Tibial nerve (tissue), 4 donors: ENCODE measurements at regions not wholly inside any gene's neighbourhood (a gene's known extent, or its start where the extent isn't known, plus 50 kb on each side); places are given as distances from the start of the nearest gene placed in this dataset.

Source experiments
- DNase-seq, 2 donors: peaks; one replicate each; pipeline ENCODE4 v3.0.0-alpha.2; 2019; ENCODE audit warnings: low spot score in 2 of 2
- H3K27ac ChIP-seq, 4 donors: fragments of 200-600 bp; sonication (generic) in 3 of 4; one replicate each; pipeline ENCODE4 v1.5.1; 2017 to 2019; ENCODE audit warnings: mild to moderate bottlenecking in 1 of 4
- H3K27me3 ChIP-seq, 2 donors: fragments of 200-600 bp; sonication (generic) in 1 of 2; one replicate each; pipeline versions ENCODE4 v1.5.1 to v1.6.0; 2017 to 2019
- H3K36me3 ChIP-seq, 3 donors: fragments of 200-600 bp; sonication (generic); one replicate each; pipeline ENCODE4 v1.5.1; 2018 to 2019
- H3K4me1 ChIP-seq, 4 donors: fragments of 200-600 bp; sonication (generic) in 3 of 4; one replicate each; pipeline ENCODE4 v1.5.1; 2017 to 2019
- H3K4me3 ChIP-seq, 4 donors: fragments of 200-600 bp; sonication (generic) in 3 of 4; one replicate each; pipeline ENCODE4 v1.5.1; 2017 to 2019; ENCODE audit warnings: mild to moderate bottlenecking in 1 of 4, moderate library complexity in 1 of 4
- H3K9me3 ChIP-seq, 4 donors: fragments of 200-600 bp; sonication (generic) in 3 of 4; one replicate each; pipeline ENCODE4 v1.5.1; 2017 to 2019
- EP300 ChIP-seq, 2 donors: sonication (generic); formaldehyde crosslinking; IDR thresholded peaks; one replicate each; pipeline ENCODE4 v1.6.1; 2017; ENCODE audit warnings: antibody characterized with exemption in 2 of 2, mild to moderate bottlenecking in 1 of 2
- POLR2A ChIP-seq, 2 donors: fragments of 450-650 bp; IDR thresholded peaks; one replicate each; pipeline ENCODE4 v1.6.1; 2017; ENCODE audit warnings: antibody characterized with exemption in 2 of 2, mild to moderate bottlenecking in 2 of 2, moderate library complexity in 2 of 2
- WGBS, 2 donors: methylation state at CpG; one replicate each; pipeline ENCODE4 v1.1.5; 2018; 5-methylcytosine and 5-hydroxymethylcytosine counted together
- TF ChIP-seq, protein P1 (sequence below), 5 experiments: fragments of 200-600 bp in 3 of 5; fragments of 450-650 bp in 2 of 5; sonication (generic) in 3 of 5; IDR thresholded peaks; one replicate each; pipeline ENCODE4 v1.5.1; 2016 to 2019; ENCODE audit warnings: antibody characterized with exemption in 5 of 5, mild to moderate bottlenecking in 3 of 5, moderate library complexity in 2 of 5

DNA sequence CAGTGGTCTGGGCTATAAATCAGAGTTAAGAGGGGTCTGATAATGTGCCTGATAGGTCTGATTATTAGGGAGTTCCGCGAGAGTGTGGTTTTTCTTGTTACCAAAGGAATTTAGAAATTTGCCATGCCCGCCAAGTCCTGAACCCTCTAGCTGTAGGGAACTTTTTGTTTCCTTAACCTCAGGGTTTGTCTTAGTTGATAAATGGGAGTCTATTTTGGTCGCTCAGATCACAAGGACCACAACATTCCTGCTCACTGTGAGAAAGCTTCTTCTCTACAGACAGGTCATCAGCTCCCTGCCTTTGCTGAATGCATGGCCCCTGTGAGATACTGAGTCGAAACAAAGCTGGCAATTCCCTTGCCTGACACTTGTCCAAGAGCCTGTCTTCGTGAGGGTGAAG, 497.8 kb downstream of the HS3ST4 start:
- H3K9me3 ChIP-seq, result peaks cover 0 to 3% (median 0%) of the 10 kb centered on the region in 4 donors
- WGBS, 2 donors, result 32 to 62% methylated on average over 6 of the region's 6 CpGs
- H3K4me3 ChIP-seq, result no peak overlapping the region
- H3K27ac ChIP-seq, result no peak overlapping the region
- TF ChIP-seq EP300 (IDR thresholded peaks at IDR 0.05) (no peak), POLR2A (IDR thresholded peaks at IDR 0.05) (no peak)
- TF ChIP-seq, protein P1, sequence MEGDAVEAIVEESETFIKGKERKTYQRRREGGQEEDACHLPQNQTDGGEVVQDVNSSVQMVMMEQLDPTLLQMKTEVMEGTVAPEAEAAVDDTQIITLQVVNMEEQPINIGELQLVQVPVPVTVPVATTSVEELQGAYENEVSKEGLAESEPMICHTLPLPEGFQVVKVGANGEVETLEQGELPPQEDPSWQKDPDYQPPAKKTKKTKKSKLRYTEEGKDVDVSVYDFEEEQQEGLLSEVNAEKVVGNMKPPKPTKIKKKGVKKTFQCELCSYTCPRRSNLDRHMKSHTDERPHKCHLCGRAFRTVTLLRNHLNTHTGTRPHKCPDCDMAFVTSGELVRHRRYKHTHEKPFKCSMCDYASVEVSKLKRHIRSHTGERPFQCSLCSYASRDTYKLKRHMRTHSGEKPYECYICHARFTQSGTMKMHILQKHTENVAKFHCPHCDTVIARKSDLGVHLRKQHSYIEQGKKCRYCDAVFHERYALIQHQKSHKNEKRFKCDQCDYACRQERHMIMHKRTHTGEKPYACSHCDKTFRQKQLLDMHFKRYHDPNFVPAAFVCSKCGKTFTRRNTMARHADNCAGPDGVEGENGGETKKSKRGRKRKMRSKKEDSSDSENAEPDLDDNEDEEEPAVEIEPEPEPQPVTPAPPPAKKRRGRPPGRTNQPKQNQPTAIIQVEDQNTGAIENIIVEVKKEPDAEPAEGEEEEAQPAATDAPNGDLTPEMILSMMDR (IDR thresholded peaks at IDR 0.05), result no peak
- no peak for DNase-seq
- no peaks in the 10 kb centered on the region for H3K36me3 ChIP-seq
- H3K4me1 ChIP-seq, result no peaks in the 10 kb centered on the region
- no peaks in the 10 kb centered on the region for H3K27me3 ChIP-seq

- 93 to 94% methylated on average over 3 of the region's 3 CpGs for WGBS, 2 donors
- TF ChIP-seq, protein P1 (IDR thresholded peaks at IDR 0.05), result no peak
- TF ChIP-seq POLR2A (IDR thresholded peaks at IDR 0.05) (no peak), EP300 (IDR thresholded peaks at IDR 0.05) (no peak)
- Histone ChIP-seq H3K4me3 (no peak overlapping the region), H3K9me3 (peaks cover 0 to 3% (median 0%) of the 10 kb centered on the region in 4 donors), H3K27me3 (no peaks in the 10 kb centered on the region), H3K4me1 (no peaks in the 10 kb centered on the region), H3K36me3 (no peaks in the 10 kb centered on the region), H3K27ac (no peak overlapping the region)
- DNase-seq, result no peak
These were observed 502.8 kb downstream of the HS3ST4 start for GRCh38 chr16:26194526-26194925.

- no peaks in the 10 kb centered on the region for H3K4me1 ChIP-seq
- H3K27me3 ChIP-seq, result no peaks in the 10 kb centered on the region
- H3K4me3 ChIP-seq, result no peak overlapping the region
- H3K9me3 ChIP-seq, result peaks cover 0 to 3% (median 0%) of the 10 kb centered on the region in 4 donors
- H3K27ac ChIP-seq, result no peak overlapping the region
- no peak for TF ChIP-seq EP300 (IDR thresholded peaks at IDR 0.05)
- no peak for TF ChIP-seq POLR2A (IDR thresholded peaks at IDR 0.05)
- TF ChIP-seq, protein P1 (IDR thresholded peaks at IDR 0.05), result no peak
- 49 to 58% methylated on average over 3 of the region's 3 CpGs for WGBS, 2 donors
- DNase-seq, result no peak
- H3K36me3 ChIP-seq, result no peaks in the 10 kb centered on the region
These were observed 503.5 kb downstream of the HS3ST4 start for GRCh38 chr16:26195225-26195624.

- Histone ChIP-seq H3K4me3 (no peak overlapping the region), H3K27me3 (no peaks in the 10 kb centered on the region), H3K9me3 (peaks cover 0 to 3% (median 0%) of the 10 kb centered on the region in 4 donors), H3K27ac (no peak overlapping the region), H3K36me3 (no peaks in the 10 kb centered on the region), H3K4me1 (no peaks in the 10 kb centered on the region)
- 57 to 60% methylated on average over 3 of the region's 3 CpGs for WGBS, 2 donors
- no peak for DNase-seq
- TF ChIP-seq POLR2A (IDR thresholded peaks at IDR 0.05), result no peak
- no peak for TF ChIP-seq EP300 (IDR thresholded peaks at IDR 0.05)
- TF ChIP-seq, protein P1 (IDR thresholded peaks at IDR 0.05), result no peak
These were observed 504.6 kb downstream of the HS3ST4 start for GRCh38 chr16:26196310-26196709.

- Histone ChIP-seq H3K36me3 (no peaks in the 10 kb centered on the region), H3K27me3 (no peaks in the 10 kb centered on the region), H3K9me3 (peaks cover 0 to 3% (median 0%) of the 10 kb centered on the region in 4 donors), H3K4me1 (no peaks in the 10 kb centered on the region), H3K27ac (no peak overlapping the region), H3K4me3 (no peak overlapping the region)
- no peak for TF ChIP-seq POLR2A (IDR thresholded peaks at IDR 0.05)
- TF ChIP-seq, protein P1 (IDR thresholded peaks at IDR 0.05), result no peak
- no peak for TF ChIP-seq EP300 (IDR thresholded peaks at IDR 0.05)
- no peak for DNase-seq
- 31 to 34% methylated on average over 2 of the region's 2 CpGs for WGBS, 2 donors
These were observed 505.0 kb downstream of the HS3ST4 start for GRCh38 chr16:26196802-26197201.
